IMR-90 (cell line): ENCODE measurements at regions not wholly inside any gene's neighbourhood (a gene's known extent, or its start where the extent isn't known, plus 50 kb on each side); places are given as distances from the start of the nearest gene placed in this dataset.

Experiments
- ATAC-seq: fragments of 200-7000 bp; cut with Tn5 transposase; 2 replicates; pipeline ENCODE4 v1.9.1; 2020; ENCODE audit warnings: low read depth, mild to moderate bottlenecking, moderate library complexity
- BruUV-seq: library from RNA; stranded (reverse); fragments of 400-500 nt; replicated peaks from 2 replicates; lab custom pipeline; 2021; lab: Mats Ljungman, UMichigan
- CTCF ChIA-PET: fragments of 300-600 bp; formaldehyde crosslinking; extraction: SDS; loops from one replicate; lab custom pipeline; 2021; ENCODE audit warnings: antibody characterized with exemption; lab: Yijun Ruan, JAX
- POLR2A ChIA-PET: fragments of 300-600 bp; sonication (Branson Sonifier 250); formaldehyde crosslinking; loops from one replicate; lab custom pipeline; 2022; ENCODE audit warnings: antibody characterized with exemption; ENCODE audit not compliant: unreplicated experiment; lab: Charles Lee
- DNase-seq: peaks from one replicate; pipeline ENCODE4 v3.0.0; 2013
- H2AFZ ChIP-seq: replicated peaks from 2 replicates; pipeline ENCODE3; 2013; ENCODE audit warnings: low read length, mild to moderate bottlenecking; ENCODE audit not compliant: poor library complexity
- H2AK5ac ChIP-seq: 2 replicates; pipeline ENCODE4 v1.6.1; 2013; ENCODE audit warnings: low read depth, low read length, inconsistent platforms
- H2AK9ac ChIP-seq: replicated peaks from 2 replicates; pipeline ENCODE3; 2013; ENCODE audit warnings: mild to moderate bottlenecking, low read depth, low read length, moderate library complexity; ENCODE audit not compliant: poor library complexity
- H2BK120ac ChIP-seq: 2 replicates; pipeline ENCODE4 v1.6.1; 2013; ENCODE audit warnings: low read depth, low read length, inconsistent platforms
- H2BK15ac ChIP-seq: 3 replicates; pipeline ENCODE4 v1.6.1; 2013; ENCODE audit warnings: low read depth, low read length, inconsistent platforms
- H2BK20ac ChIP-seq: 2 replicates; pipeline ENCODE4 v1.6.1; 2013; ENCODE audit warnings: low read depth, mild to moderate bottlenecking, inconsistent platforms, low read length, moderate library complexity
- H2BK5ac ChIP-seq: 2 replicates; pipeline ENCODE4 v1.6.1; 2013; ENCODE audit warnings: mild to moderate bottlenecking, low read depth, low read length, inconsistent platforms; ENCODE audit not compliant: poor library complexity, severe bottlenecking
- H3K14ac ChIP-seq: replicated peaks from 2 replicates; pipeline ENCODE4 v1.6.1; 2013; ENCODE audit warnings: low read depth, low read length, inconsistent platforms
- H3K18ac ChIP-seq: 2 replicates; pipeline ENCODE4 v1.6.1; 2013; ENCODE audit warnings: low read depth, low read length, control low read depth
- H3K23ac ChIP-seq: 2 replicates; pipeline ENCODE4 v1.6.1; 2013; ENCODE audit warnings: low read depth, low read length, inconsistent platforms
- H3K27ac ChIP-seq: 2 replicates; pipeline ENCODE4 v1.5.1; 2013; ENCODE audit warnings: mild to moderate bottlenecking, control low read depth, low read length; ENCODE audit not compliant: insufficient read depth
- H3K27me3 ChIP-seq: 2 replicates; pipeline ENCODE4 v1.6.1; 2013; ENCODE audit warnings: low read length; ENCODE audit not compliant: control insufficient read depth, insufficient read depth
- H3K36me3 ChIP-seq: 2 replicates; pipeline ENCODE4 v1.6.1; 2013; ENCODE audit warnings: low read length, mixed read lengths; ENCODE audit not compliant: control insufficient read depth, insufficient read depth
- H3K4ac ChIP-seq: 2 replicates; pipeline ENCODE4 v1.6.1; 2013; ENCODE audit warnings: low read depth, low read length, inconsistent platforms
- H3K4me1 ChIP-seq: 2 replicates; pipeline ENCODE4 v1.6.1; 2013; ENCODE audit warnings: low read length, mixed read lengths; ENCODE audit not compliant: control insufficient read depth, insufficient read depth
- H3K4me2 ChIP-seq: 2 replicates; pipeline ENCODE4 v1.6.1; 2013; ENCODE audit warnings: low read depth, mild to moderate bottlenecking, control low read depth, low read length, moderate library complexity
- H3K4me3 ChIP-seq: 2 replicates; pipeline ENCODE4 v1.5.1; 2013; ENCODE audit warnings: low read depth, mild to moderate bottlenecking, control low read depth, low read length, moderate library complexity; ENCODE audit not compliant: insufficient read depth
- H3K56ac ChIP-seq: 2 replicates; pipeline ENCODE4 v1.6.1; 2013; ENCODE audit warnings: low read length, inconsistent platforms; ENCODE audit not compliant: insufficient read depth; ENCODE audit errors: extremely low read depth
- H3K79me1 ChIP-seq, 2 experiments: 2 replicates each; pipeline ENCODE4 v1.6.1; 2013; ENCODE audit warnings: low read length in 2 of 2, inconsistent platforms in 1 of 2, low read depth in 1 of 2
- H3K9ac ChIP-seq: 2 replicates; pipeline ENCODE4 v1.6.1; 2013; ENCODE audit warnings: low read depth, low read length, control low read depth
- H3K9me1 ChIP-seq: 2 replicates; pipeline ENCODE4 v1.6.1; 2013; ENCODE audit warnings: low read length, inconsistent platforms; ENCODE audit not compliant: insufficient read depth
- H3K9me3 ChIP-seq: 2 replicates; pipeline ENCODE4 v1.6.1; 2013; ENCODE audit warnings: low read length; ENCODE audit not compliant: control insufficient read depth, insufficient read depth
- H4K20me1 ChIP-seq: 2 replicates; pipeline ENCODE4 v1.6.1; 2013; ENCODE audit warnings: low read length, inconsistent platforms; ENCODE audit not compliant: insufficient read depth
- H4K5ac ChIP-seq: 2 replicates; pipeline ENCODE4 v1.6.1; 2013; ENCODE audit warnings: mild to moderate bottlenecking, low read depth, low read length, control low read depth
- H4K8ac ChIP-seq, 2 experiments: 2 replicates each; pipeline ENCODE4 v1.6.1; 2013; ENCODE audit warnings: low read depth in 2 of 2, low read length in 2 of 2, control low read depth in 1 of 2, inconsistent platforms in 1 of 2
- H4K91ac ChIP-seq: 2 replicates; pipeline ENCODE4 v1.6.1; 2013; ENCODE audit warnings: low read depth, low read length, inconsistent platforms; ENCODE audit not compliant: insufficient read depth
- CEBPB ChIP-seq: IDR thresholded peaks from 2 replicates; pipeline ENCODE4 v1.6.1; 2012; ENCODE audit warnings: low read depth, low read length, improper control_type of control experiment
- CHD1 ChIP-seq: IDR thresholded peaks from 2 replicates; pipeline ENCODE4 v1.6.1; 2012; ENCODE audit warnings: low read depth, low read length, improper control_type of control experiment
- FOS ChIP-seq: fragments of 150-350 bp; IDR thresholded peaks from 2 replicates; pipeline ENCODE4 v1.6.1; 2016; ENCODE audit warnings: low read depth, low read length
- MAZ ChIP-seq: IDR thresholded peaks from 2 replicates; pipeline ENCODE4 v1.6.1; 2012; ENCODE audit warnings: low read depth, mild to moderate bottlenecking, low read length, improper control_type of control experiment, moderate library complexity, borderline replicate concordance
- MXI1 ChIP-seq: IDR thresholded peaks from 2 replicates; pipeline ENCODE4 v1.6.1; 2012; ENCODE audit warnings: low read depth, mild to moderate bottlenecking, low read length, moderate library complexity, borderline replicate concordance
- NFE2L2 ChIP-seq: fragments of 150-350 bp; IDR thresholded peaks from 2 replicates; pipeline ENCODE4 v1.6.1; 2016; ENCODE audit warnings: low read depth, mild to moderate bottlenecking, low read length
- RCOR1 ChIP-seq: IDR thresholded peaks from 2 replicates; pipeline ENCODE4 v1.6.1; 2012; ENCODE audit warnings: mild to moderate bottlenecking, low read length, improper control_type of control experiment; ENCODE audit not compliant: insufficient replicate concordance
- RFX5 ChIP-seq: IDR thresholded peaks from 2 replicates; pipeline ENCODE4 v1.8.0; 2012; ENCODE audit warnings: low read depth, mild to moderate bottlenecking, low read length, moderate library complexity
- SMC3 ChIP-seq: fragments of 150-350 bp; IDR thresholded peaks from 2 replicates; pipeline ENCODE4 v1.6.1; 2016; ENCODE audit warnings: low read depth, mild to moderate bottlenecking, antibody characterized with exemption, low read length, moderate library complexity
- WGBS, 2 experiments: methylation state at CpG; one replicate each; pipeline versions ENCODE4 v1.1.5 to v1.1.7; 2013; ENCODE audit warnings: missing lambda C conversion rate in 2 of 2; ENCODE audit not compliant: insufficient read length in 1 of 2; ENCODE audit errors: extremely low coverage in 2 of 2; 5-methylcytosine and 5-hydroxymethylcytosine counted together
- dilution Hi-C: fragments of 300-500 bp; cut with HindIII; formaldehyde crosslinking; loops from one replicate; pipeline ENCODE4 v1.14.3; 2018; ENCODE audit warnings: low sequenced_read_pairs; ENCODE audit not compliant: unreplicated experiment
- in situ Hi-C: fragments of 300-500 bp; cut with MboI; formaldehyde crosslinking; loops from 3 replicates; pipeline ENCODE4 v1.14.3; 2019; ENCODE audit warnings: low sequenced_read_pairs, inconsistent platforms, mixed read lengths
- intact Hi-C: fragments of 100-400 bp; cut with micrococcal nuclease; formaldehyde crosslinking; loops from 2 replicates; pipeline ENCODE4 v1.10.0; 2022
- TF ChIP-seq, protein P1 (sequence below): fragments of 150-350 bp; IDR thresholded peaks from 2 replicates; pipeline ENCODE4 v1.6.1; 2016; ENCODE audit warnings: low read depth, mild to moderate bottlenecking, low read length, moderate library complexity, borderline replicate concordance
- TF ChIP-seq, protein P2 (sequence below): fragments of 150-350 bp; IDR thresholded peaks from 2 replicates; pipeline ENCODE4 v1.6.1; 2017; ENCODE audit warnings: mild to moderate bottlenecking, antibody characterized with exemption, low read length, low read depth
- TF ChIP-seq, protein P3 (sequence below): conservative IDR thresholded peaks from 2 replicates; pipeline ENCODE4 v1.5.1; 2012; ENCODE audit warnings: mild to moderate bottlenecking, low read depth, low read length, improper control_type of control experiment

DNA sequence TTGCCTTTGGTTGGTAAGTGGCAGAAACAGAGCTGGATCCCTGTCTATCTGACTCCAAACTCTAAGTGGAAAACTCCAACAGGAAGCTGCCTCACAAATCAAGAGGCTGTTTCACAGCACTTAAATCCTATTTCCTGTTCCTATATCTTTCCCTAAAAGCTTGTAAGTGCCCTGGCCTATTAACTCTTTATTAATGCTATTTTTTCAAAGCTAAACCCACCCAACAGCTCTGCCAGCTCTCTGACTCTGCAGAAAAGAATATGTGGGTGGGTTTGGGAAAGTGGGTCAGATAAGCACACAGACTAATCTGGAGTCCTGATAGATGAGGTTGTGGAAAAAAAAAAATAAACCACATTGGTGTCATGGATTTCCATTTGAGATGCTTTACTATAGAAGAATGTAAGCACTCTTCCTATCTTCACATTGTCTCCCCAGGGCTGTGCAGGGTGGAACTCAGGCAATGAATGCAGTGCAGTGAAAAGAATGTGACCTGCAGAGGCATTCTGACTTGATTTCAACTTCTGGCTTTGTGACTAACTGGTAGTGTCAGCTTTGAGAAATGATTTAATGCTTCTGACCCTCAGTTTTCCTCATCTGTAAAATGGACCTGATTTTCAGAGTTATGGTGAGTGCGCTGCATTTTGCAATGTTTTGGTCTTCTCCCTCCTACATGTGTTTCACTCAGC lies 125.6 kb downstream of the AASDHPPT start:
- no peaks in the 10 kb centered on the region for H3K79me1 ChIP-seq
- no peak overlapping the region for H3K23ac ChIP-seq
- H3K56ac ChIP-seq, result no peak overlapping the region
- H3K27ac ChIP-seq, result no peak overlapping the region
- no peaks in the 10 kb centered on the region for H3K27me3 ChIP-seq
- ATAC-seq (no peak), DNase-seq (peak; percentile 1)
- intact Hi-C loops, result no loop called here
- H3K4me2 ChIP-seq, result no peak overlapping the region
- H2AK9ac ChIP-seq, result no peak overlapping the region
- H4K5ac ChIP-seq, result no peak overlapping the region
- H3K36me3 ChIP-seq, result no peaks in the 10 kb centered on the region
- no peak overlapping the region for H2AFZ ChIP-seq
- H3K9me3 ChIP-seq, result no peaks in the 10 kb centered on the region
- no TSS peak for BruUV-seq
- H3K4me3 ChIP-seq, result no peak overlapping the region
- dilution Hi-C loops, result no loop called here
- H4K20me1 ChIP-seq, result no peaks in the 10 kb centered on the region
- no peak overlapping the region for H3K14ac ChIP-seq
- no peak overlapping the region for H2AK5ac ChIP-seq
- in situ Hi-C loops, result no loop called here
- no peak overlapping the region for H2BK120ac ChIP-seq
- H2BK15ac ChIP-seq, result no peak overlapping the region
- TF ChIP-seq, protein P1, sequence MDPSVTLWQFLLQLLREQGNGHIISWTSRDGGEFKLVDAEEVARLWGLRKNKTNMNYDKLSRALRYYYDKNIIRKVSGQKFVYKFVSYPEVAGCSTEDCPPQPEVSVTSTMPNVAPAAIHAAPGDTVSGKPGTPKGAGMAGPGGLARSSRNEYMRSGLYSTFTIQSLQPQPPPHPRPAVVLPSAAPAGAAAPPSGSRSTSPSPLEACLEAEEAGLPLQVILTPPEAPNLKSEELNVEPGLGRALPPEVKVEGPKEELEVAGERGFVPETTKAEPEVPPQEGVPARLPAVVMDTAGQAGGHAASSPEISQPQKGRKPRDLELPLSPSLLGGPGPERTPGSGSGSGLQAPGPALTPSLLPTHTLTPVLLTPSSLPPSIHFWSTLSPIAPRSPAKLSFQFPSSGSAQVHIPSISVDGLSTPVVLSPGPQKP, result no peak
- TF ChIP-seq CHD1, result no peak
- TF ChIP-seq, protein P2, sequence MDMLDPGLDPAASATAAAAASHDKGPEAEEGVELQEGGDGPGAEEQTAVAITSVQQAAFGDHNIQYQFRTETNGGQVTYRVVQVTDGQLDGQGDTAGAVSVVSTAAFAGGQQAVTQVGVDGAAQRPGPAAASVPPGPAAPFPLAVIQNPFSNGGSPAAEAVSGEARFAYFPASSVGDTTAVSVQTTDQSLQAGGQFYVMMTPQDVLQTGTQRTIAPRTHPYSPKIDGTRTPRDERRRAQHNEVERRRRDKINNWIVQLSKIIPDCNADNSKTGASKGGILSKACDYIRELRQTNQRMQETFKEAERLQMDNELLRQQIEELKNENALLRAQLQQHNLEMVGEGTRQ, result no peak
- TF ChIP-seq, protein P3, sequence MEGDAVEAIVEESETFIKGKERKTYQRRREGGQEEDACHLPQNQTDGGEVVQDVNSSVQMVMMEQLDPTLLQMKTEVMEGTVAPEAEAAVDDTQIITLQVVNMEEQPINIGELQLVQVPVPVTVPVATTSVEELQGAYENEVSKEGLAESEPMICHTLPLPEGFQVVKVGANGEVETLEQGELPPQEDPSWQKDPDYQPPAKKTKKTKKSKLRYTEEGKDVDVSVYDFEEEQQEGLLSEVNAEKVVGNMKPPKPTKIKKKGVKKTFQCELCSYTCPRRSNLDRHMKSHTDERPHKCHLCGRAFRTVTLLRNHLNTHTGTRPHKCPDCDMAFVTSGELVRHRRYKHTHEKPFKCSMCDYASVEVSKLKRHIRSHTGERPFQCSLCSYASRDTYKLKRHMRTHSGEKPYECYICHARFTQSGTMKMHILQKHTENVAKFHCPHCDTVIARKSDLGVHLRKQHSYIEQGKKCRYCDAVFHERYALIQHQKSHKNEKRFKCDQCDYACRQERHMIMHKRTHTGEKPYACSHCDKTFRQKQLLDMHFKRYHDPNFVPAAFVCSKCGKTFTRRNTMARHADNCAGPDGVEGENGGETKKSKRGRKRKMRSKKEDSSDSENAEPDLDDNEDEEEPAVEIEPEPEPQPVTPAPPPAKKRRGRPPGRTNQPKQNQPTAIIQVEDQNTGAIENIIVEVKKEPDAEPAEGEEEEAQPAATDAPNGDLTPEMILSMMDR, result no peak
- no peak for TF ChIP-seq MXI1
- no peak for TF ChIP-seq SMC3
- TF ChIP-seq FOS, result no peak
- no peak for TF ChIP-seq CEBPB
- TF ChIP-seq RCOR1, result no peak
- no peak for TF ChIP-seq MAZ
- TF ChIP-seq RFX5, result no peak
- no peak for TF ChIP-seq NFE2L2
- H2BK5ac ChIP-seq, result no peak overlapping the region
- H3K9me1 ChIP-seq, result no peaks in the 10 kb centered on the region
- H2BK20ac ChIP-seq, result no peak overlapping the region
- H3K9ac ChIP-seq, result no peak overlapping the region
- no peak overlapping the region for H3K4ac ChIP-seq
- no CpG with 5 or more reads among the region's 1 CpG for WGBS, 2 experiments
- no peak overlapping the region for H4K91ac ChIP-seq
- no peak overlapping the region for H3K18ac ChIP-seq
- CTCF ChIA-PET, result no interaction called here
- H4K8ac ChIP-seq, result no peak overlapping the region
- no peaks in the 10 kb centered on the region for H3K4me1 ChIP-seq
- POLR2A ChIA-PET, result no interaction called here
